Activated T-cell treated with anti-CD3 and anti-CD28 coated beads, Interleukin-2, amount 50 U/mL, for 4 hours (primary cell): ENCODE measurements at regions not wholly inside any gene's neighbourhood (a gene's known extent, or its start where the extent isn't known, plus 50 kb on each side); places are given as distances from the start of the nearest gene placed in this dataset.

Experiments used
- ATAC-seq, 2 donors: fragments of 200-7000 bp; cut with Tn5 transposase; one replicate each; pipeline ENCODE4 v1.10.0; 2021
- DNase-seq: peaks from one replicate; pipeline ENCODE4 v3.0.0-alpha.2; 2020
- H3K27me3 Mint-ChIP-seq: one replicate; pipeline ENCODE4 v1.8.0; 2021; ENCODE audit warnings: low read depth, mixed read lengths
- H3K36me3 Mint-ChIP-seq: one replicate; pipeline ENCODE4 v1.8.0; 2022; ENCODE audit warnings: mixed read lengths; ENCODE audit not compliant: insufficient read depth
- H3K4me1 Mint-ChIP-seq: one replicate; pipeline ENCODE4 v1.8.0; 2021; ENCODE audit warnings: low read depth, mixed read lengths
- H3K4me3 Mint-ChIP-seq: one replicate; pipeline ENCODE4 v1.8.0; 2021; ENCODE audit warnings: mild to moderate bottlenecking, moderate library complexity, mixed read lengths
- H3K9me3 Mint-ChIP-seq: one replicate; pipeline ENCODE4 v1.8.0; 2021; ENCODE audit warnings: mixed read lengths

GRCh38 chr3:159168788-159169187 lies 366.9 kb downstream of the MFSD1 start:
- DNase-seq = no peak
- Mint-ChIP-seq H3K4me3 (no peak overlapping the region), H3K4me1 (no peaks in the 10 kb centered on the region), H3K9me3 (no peaks in the 10 kb centered on the region), H3K27me3 (no peaks in the 10 kb centered on the region), H3K36me3 (no peaks in the 10 kb centered on the region)
- ATAC-seq = no peak

- Mint-ChIP-seq H3K36me3 (no peaks in the 10 kb centered on the region), H3K4me3 (no peak overlapping the region), H3K4me1 (no peaks in the 10 kb centered on the region), H3K9me3 (no peaks in the 10 kb centered on the region), H3K27me3 (no peaks in the 10 kb centered on the region)
- DNase-seq (no peak), ATAC-seq (no peak)
Observed at GRCh38 chr3:159169828-159170227, 368.0 kb downstream of the MFSD1 start.

GRCh38 chr3:159170436-159171003 lies 368.7 kb downstream of the MFSD1 start:
- Mint-ChIP-seq H3K4me1 (no peaks in the 10 kb centered on the region), H3K27me3 (no peaks in the 10 kb centered on the region), H3K4me3 (no peak overlapping the region), H3K36me3 (no peaks in the 10 kb centered on the region), H3K9me3 (no peaks in the 10 kb centered on the region)
- DNase-seq (no peak), ATAC-seq (no peak)

- no peaks in the 10 kb centered on the region for H3K9me3 Mint-ChIP-seq
- no peaks in the 10 kb centered on the region for H3K36me3 Mint-ChIP-seq
- H3K4me1 Mint-ChIP-seq = no peaks in the 10 kb centered on the region
- H3K4me3 Mint-ChIP-seq = no peak overlapping the region
- DNase-seq (no peak), ATAC-seq (no peak)
- no peaks in the 10 kb centered on the region for H3K27me3 Mint-ChIP-seq
Observed at GRCh38 chr3:159171333-159171732, 369.5 kb downstream of the MFSD1 start.

- Mint-ChIP-seq H3K36me3 (no peaks in the 10 kb centered on the region), H3K4me1 (no peaks in the 10 kb centered on the region), H3K27me3 (no peaks in the 10 kb centered on the region), H3K4me3 (no peak overlapping the region), H3K9me3 (no peaks in the 10 kb centered on the region)
- DNase-seq = no peak
- ATAC-seq = no peak
Observed at GRCh38 chr3:159172473-159172872, 370.6 kb downstream of the MFSD1 start.

DNA sequence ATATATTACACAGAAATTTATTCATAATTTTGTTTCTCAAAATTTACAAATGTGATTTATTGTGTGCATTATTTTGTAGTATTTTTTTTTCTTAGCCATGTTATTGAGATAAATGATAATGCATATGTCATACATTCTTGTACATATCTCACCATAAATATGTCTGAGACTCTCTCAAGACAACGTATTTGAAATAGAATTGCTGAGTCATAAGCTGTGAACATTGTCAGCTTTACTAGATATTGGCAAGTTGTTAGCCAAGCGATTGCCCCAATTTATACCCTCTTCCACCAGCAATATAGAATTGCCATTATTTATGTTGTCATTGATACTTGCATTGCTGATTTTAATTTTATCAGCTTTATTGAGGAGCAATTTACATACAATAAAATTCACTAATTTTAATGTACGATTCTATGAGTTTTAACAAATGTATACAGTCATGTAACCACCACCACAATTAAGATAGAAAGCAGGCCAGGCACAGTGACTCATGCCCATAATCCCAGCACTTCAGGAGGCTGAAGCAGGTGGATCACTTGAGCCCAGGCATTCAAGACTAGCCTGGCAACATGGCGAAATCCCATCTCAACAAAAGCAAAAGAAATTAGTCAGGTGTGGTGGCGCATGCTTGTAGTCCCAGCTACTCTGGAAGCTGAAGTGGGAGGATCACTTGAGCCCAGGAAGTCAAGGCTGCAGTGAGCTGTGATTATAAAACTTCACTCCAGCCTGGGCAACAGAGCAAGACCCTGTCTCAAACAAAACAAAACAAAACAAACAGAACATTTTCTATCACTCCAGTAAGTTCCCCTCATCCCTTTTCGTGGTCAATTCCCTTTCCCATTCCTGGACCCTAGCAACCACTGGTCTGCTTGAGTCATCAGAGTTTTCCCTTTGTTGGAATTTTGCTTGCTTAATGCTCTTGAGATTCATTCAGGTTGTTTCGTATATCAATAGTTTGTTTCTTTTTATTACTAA lies 373.1 kb downstream of the MFSD1 start:
- DNase-seq = no peak
- Mint-ChIP-seq H3K27me3 (no peaks in the 10 kb centered on the region), H3K9me3 (no peaks in the 10 kb centered on the region), H3K4me3 (no peak overlapping the region), H3K4me1 (no peaks in the 10 kb centered on the region), H3K36me3 (no peaks in the 10 kb centered on the region)
- ATAC-seq = no peak

GRCh38 chr3:159178209-159178897 lies 376.5 kb downstream of the MFSD1 start:
- ATAC-seq = no peak
- Mint-ChIP-seq H3K9me3 (no peaks in the 10 kb centered on the region), H3K36me3 (no peaks in the 10 kb centered on the region), H3K4me3 (no peak overlapping the region), H3K27me3 (no peaks in the 10 kb centered on the region), H3K4me1 (no peaks in the 10 kb centered on the region)
- no peak for DNase-seq

DNA sequence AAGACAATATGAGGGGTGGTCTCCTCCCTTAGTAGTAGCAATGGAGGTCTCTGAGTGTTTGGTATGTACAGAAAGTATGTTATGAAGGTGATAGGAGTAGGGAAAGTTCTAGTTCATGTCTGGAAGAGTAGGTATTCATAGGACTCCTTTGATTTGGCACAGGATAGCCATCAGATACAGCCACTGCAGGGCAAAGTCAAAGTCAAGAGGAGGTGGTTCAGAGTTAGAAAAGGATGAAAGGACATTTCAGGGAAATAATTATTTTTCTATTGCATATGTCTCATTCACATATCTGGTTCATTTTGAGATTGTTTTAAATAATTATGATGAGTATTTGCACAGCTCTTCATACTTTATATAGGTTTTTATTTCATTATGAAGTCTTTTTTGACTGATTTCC lies 381.1 kb downstream of the MFSD1 start:
- no peak overlapping the region for H3K4me3 Mint-ChIP-seq
- ATAC-seq = no peak
- H3K27me3 Mint-ChIP-seq = no peaks in the 10 kb centered on the region
- H3K9me3 Mint-ChIP-seq = no peaks in the 10 kb centered on the region
- H3K4me1 Mint-ChIP-seq = no peaks in the 10 kb centered on the region
- no peak for DNase-seq
- no peaks in the 10 kb centered on the region for H3K36me3 Mint-ChIP-seq

GRCh38 chr3:159185443-159186050 lies 383.7 kb downstream of the MFSD1 start:
- H3K9me3 Mint-ChIP-seq = no peaks in the 10 kb centered on the region
- ATAC-seq (no peak), DNase-seq (no peak)
- H3K27me3 Mint-ChIP-seq = no peaks in the 10 kb centered on the region
- H3K4me1 Mint-ChIP-seq = no peaks in the 10 kb centered on the region
- H3K4me3 Mint-ChIP-seq = no peak overlapping the region
- H3K36me3 Mint-ChIP-seq = no peaks in the 10 kb centered on the region

DNA sequence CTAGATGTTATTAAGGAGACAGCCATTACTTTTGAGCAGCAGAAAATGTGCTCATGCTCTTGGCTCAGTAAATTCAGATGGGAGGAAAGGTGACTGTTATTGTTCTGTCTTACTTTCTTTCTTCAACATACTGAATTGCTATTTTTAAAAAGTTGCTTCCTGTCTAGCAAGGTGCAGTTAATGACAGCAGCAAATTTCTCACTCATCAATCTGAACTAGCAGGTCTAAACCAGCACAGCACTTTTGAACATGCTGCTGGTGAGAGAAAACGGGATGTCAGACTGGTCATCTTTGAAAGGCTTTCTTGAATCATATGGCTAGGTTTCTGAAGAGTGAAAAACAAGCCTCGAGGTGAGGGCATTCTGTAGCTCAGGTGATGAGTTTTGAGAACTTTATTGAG lies 384.7 kb downstream of the MFSD1 start:
- no peak for ATAC-seq
- no peak for DNase-seq
- H3K4me1 Mint-ChIP-seq = no peaks in the 10 kb centered on the region
- no peaks in the 10 kb centered on the region for H3K9me3 Mint-ChIP-seq
- H3K4me3 Mint-ChIP-seq = no peak overlapping the region
- H3K36me3 Mint-ChIP-seq = no peaks in the 10 kb centered on the region
- no peaks in the 10 kb centered on the region for H3K27me3 Mint-ChIP-seq

DNA sequence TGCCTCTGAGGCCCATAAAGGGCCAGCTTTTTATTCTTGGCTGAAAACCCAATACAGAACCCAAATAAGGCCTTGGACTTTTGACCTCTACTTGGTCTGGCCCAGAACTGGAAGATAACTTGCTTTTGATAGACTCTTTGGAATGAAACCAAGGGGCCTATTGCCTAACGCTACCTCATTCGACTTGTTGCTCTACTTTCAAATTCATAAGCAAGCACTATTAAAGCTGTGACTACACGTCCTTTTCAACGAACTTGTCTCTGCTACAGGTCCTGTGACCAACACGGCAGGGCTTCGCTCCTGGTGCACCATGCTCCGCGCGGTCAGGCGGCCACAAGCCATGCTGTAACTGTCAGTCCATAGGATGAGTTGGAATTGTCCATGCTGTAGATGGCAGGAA lies 385.4 kb downstream of the MFSD1 start:
- Mint-ChIP-seq H3K4me1 (no peaks in the 10 kb centered on the region), H3K9me3 (no peaks in the 10 kb centered on the region), H3K36me3 (no peaks in the 10 kb centered on the region), H3K27me3 (no peaks in the 10 kb centered on the region), H3K4me3 (no peak overlapping the region)
- no peak for DNase-seq
- no peak for ATAC-seq

DNA sequence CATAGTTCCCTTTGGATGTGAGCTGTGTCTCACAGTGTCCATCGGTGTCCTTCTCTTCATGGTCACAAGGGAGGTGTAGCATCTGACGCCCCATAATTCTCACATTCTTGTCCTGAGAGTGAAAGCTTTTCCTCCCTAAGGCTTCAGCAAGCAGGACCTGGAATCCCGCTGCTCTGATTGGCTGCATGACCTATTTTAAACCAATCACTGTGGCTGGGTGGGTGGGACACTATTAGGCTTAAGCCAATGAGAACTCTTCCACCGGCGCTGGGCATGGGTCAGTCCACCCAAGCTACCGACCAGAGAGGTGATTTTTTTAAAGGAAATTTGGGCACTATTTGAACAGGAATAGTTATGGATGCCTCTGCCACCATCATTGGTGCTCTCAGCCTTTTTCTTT lies 385.9 kb downstream of the MFSD1 start:
- Mint-ChIP-seq H3K4me3 (no peak overlapping the region), H3K27me3 (no peaks in the 10 kb centered on the region), H3K36me3 (no peaks in the 10 kb centered on the region), H3K9me3 (no peaks in the 10 kb centered on the region), H3K4me1 (no peaks in the 10 kb centered on the region)
- ATAC-seq (no peak), DNase-seq (no peak)

- DNase-seq (no peak), ATAC-seq (no peak)
- Mint-ChIP-seq H3K36me3 (no peaks in the 10 kb centered on the region), H3K9me3 (no peaks in the 10 kb centered on the region), H3K27me3 (no peaks in the 10 kb centered on the region), H3K4me1 (no peaks in the 10 kb centered on the region), H3K4me3 (no peak overlapping the region)
Observed at GRCh38 chr3:159189994-159190669, 388.3 kb downstream of the MFSD1 start.

GRCh38 chr3:159191447-159191846 lies 389.6 kb downstream of the MFSD1 start:
- ATAC-seq (no peak), DNase-seq (no peak)
- Mint-ChIP-seq H3K9me3 (no peaks in the 10 kb centered on the region), H3K36me3 (no peaks in the 10 kb centered on the region), H3K4me3 (no peak overlapping the region), H3K27me3 (no peaks in the 10 kb centered on the region), H3K4me1 (no peaks in the 10 kb centered on the region)
